GM10266 (cell line): ENCODE measurements at regions not wholly inside any gene's neighbourhood (a gene's known extent, or its start where the extent isn't known, plus 50 kb on each side); places are given as distances from the start of the nearest gene placed in this dataset.

Experiments
- DNase-seq: peaks from one replicate; pipeline ENCODE4 v3.0.0; 2012; ENCODE audit errors: extremely low spot score
- CTCF ChIP-seq: IDR thresholded peaks from 2 replicates; pipeline ENCODE4 v1.5.1; 2012; ENCODE audit warnings: mild to moderate bottlenecking, low read depth; ENCODE audit not compliant: control insufficient read depth, insufficient read depth; ENCODE audit errors: missing control alignments

- DNase-seq: no peak
- no peak for TF ChIP-seq CTCF
Observed at GRCh38 chr20:50266293-50267040, 75.8 kb downstream of the CEBPB start.

GRCh38 chr20:50267041-50267865 lies 76.6 kb downstream of the CEBPB start:
- no peak for TF ChIP-seq CTCF
- DNase-seq: no peak

GRCh38 chr20:50267866-50268219 lies 77.2 kb downstream of the CEBPB start:
- no peak for TF ChIP-seq CTCF
- DNase-seq: no peak

- no peak for DNase-seq
- no peak for TF ChIP-seq CTCF
Observed at GRCh38 chr20:50269091-50270033, 78.7 kb downstream of the CEBPB start.

GRCh38 chr20:50270034-50270395 lies 79.4 kb downstream of the CEBPB start:
- DNase-seq: no peak
- no peak for TF ChIP-seq CTCF

DNA sequence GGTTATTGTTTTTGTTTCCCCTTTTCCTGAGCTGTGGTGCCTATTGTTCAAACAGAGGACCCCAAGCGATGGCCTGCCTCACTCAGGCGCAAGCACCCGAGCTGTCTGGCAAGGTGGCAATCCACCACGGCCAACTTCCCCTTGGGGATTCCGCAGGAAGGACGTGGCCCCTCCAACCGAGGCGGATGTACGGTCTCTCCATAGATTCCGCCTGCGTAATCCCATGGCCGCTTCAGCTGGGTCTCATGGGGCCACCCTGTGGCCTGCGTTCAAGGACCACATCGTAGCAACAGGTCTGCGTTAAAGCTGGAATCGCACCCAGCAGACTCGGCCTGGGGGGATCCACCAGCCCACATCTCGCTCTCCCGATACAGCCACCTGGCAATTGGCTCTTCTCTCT lies 79.9 kb downstream of the CEBPB start:
- TF ChIP-seq CTCF: no peak
- no peak for DNase-seq
